Sigmoid colon (tissue), 4 donors: ENCODE measurements at regions not wholly inside any gene's neighbourhood (a gene's known extent, or its start where the extent isn't known, plus 50 kb on each side); places are given as distances from the start of the nearest gene placed in this dataset.

Experiments used
- EP300 ChIP-seq, 4 donors: sonication (generic); formaldehyde crosslinking; IDR thresholded peaks; one replicate each; pipeline ENCODE4 v1.6.1; 2017; ENCODE audit warnings: antibody characterized with exemption in 4 of 4
- POLR2A ChIP-seq, 2 donors: fragments of 450-650 bp; IDR thresholded peaks; one replicate each; pipeline ENCODE4 v1.6.1; 2016; ENCODE audit warnings: antibody characterized with exemption in 2 of 2, mild to moderate bottlenecking in 2 of 2, moderate library complexity in 2 of 2
- POLR2AphosphoS5 ChIP-seq, 4 donors: sonication (generic); formaldehyde crosslinking; IDR thresholded peaks; one replicate each; pipeline ENCODE4 v1.6.1; 2017; ENCODE audit warnings: antibody characterized with exemption in 4 of 4
- TF ChIP-seq, protein P1 (sequence below), 4 experiments: fragments of 450-650 bp in 3 of 4; fragments of 200-600 bp in 1 of 4; IDR thresholded peaks; one replicate each; pipeline ENCODE4 v1.5.1; 2016 to 2019; ENCODE audit warnings: antibody characterized with exemption in 4 of 4, mild to moderate bottlenecking in 3 of 4, moderate library complexity in 2 of 4

DNA sequence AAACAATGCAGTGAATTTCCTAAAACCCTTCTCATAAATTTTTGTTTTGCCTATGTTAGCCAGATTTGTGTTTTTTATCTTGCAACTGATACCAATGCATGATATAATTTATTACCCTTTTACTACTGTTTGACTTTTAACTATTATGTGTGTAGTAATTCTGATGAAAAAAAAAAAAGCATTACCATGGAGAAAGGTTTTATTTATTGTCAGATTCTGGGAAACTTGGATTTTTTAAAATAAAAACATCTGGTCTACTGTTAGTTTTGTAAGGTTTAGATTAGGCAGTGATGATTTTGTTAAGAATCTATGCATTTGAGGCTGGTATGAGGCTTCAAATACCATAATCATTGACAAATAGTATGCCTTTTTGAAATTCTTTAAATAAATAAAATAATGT is 470.4 kb upstream of the ROBO1 start:
- TF ChIP-seq, protein P1, sequence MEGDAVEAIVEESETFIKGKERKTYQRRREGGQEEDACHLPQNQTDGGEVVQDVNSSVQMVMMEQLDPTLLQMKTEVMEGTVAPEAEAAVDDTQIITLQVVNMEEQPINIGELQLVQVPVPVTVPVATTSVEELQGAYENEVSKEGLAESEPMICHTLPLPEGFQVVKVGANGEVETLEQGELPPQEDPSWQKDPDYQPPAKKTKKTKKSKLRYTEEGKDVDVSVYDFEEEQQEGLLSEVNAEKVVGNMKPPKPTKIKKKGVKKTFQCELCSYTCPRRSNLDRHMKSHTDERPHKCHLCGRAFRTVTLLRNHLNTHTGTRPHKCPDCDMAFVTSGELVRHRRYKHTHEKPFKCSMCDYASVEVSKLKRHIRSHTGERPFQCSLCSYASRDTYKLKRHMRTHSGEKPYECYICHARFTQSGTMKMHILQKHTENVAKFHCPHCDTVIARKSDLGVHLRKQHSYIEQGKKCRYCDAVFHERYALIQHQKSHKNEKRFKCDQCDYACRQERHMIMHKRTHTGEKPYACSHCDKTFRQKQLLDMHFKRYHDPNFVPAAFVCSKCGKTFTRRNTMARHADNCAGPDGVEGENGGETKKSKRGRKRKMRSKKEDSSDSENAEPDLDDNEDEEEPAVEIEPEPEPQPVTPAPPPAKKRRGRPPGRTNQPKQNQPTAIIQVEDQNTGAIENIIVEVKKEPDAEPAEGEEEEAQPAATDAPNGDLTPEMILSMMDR (IDR thresholded peaks at IDR 0.05) = no peak
- TF ChIP-seq EP300 (IDR thresholded peaks at IDR 0.05) = no peak
- no peak for TF ChIP-seq POLR2AphosphoS5 (IDR thresholded peaks at IDR 0.05)
- TF ChIP-seq POLR2A (IDR thresholded peaks at IDR 0.05) = no peak
